ENCODE measurements at regions not wholly inside any gene's neighbourhood (a gene's known extent, or its start where the extent isn't known, plus 50 kb on each side); places are given as distances from the start of the nearest gene placed in this dataset.

DNA sequence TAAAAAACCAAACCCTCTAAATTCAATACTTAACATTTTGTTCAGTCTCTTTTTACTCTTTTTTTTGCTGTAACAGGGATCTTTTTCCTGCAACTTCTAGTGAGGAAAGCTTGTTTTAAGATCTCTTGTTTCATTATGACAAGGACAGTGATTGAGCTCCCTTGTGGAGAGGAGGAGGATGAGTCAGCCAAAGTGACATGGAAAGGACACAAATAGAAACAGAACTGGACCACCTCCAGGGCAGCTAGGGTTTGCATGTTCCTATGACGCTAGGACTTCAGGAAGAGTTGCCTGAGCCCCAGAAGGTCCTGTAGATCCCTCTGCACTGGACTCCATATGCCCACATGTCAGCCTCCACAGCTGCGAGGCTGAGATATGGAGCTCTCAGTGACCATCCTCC lies 212.6 kb upstream of the FAM78B start:
- peaks cover 6% of the 10 kb centered on the region for H3K9me3 ChIP-seq (ENCODE audit: control insufficient read depth, insufficient read depth, low read length)
- no peak overlapping the region for H3K4me3 ChIP-seq (ENCODE audit: low read depth, low read length)
- ChIA-PET CTCF (no interaction called here), POLR2A (no interaction called here)
- no peaks in the 10 kb centered on the region for H3K27me3 ChIP-seq (ENCODE audit: control insufficient read depth, insufficient read depth, low read length)
- no peak for DNase-seq (ENCODE audit: low read depth, low spot score)
- H3K27ac ChIP-seq (ENCODE audit: low read depth, low read length): no peak overlapping the region
- TF ChIP-seq, protein P1, sequence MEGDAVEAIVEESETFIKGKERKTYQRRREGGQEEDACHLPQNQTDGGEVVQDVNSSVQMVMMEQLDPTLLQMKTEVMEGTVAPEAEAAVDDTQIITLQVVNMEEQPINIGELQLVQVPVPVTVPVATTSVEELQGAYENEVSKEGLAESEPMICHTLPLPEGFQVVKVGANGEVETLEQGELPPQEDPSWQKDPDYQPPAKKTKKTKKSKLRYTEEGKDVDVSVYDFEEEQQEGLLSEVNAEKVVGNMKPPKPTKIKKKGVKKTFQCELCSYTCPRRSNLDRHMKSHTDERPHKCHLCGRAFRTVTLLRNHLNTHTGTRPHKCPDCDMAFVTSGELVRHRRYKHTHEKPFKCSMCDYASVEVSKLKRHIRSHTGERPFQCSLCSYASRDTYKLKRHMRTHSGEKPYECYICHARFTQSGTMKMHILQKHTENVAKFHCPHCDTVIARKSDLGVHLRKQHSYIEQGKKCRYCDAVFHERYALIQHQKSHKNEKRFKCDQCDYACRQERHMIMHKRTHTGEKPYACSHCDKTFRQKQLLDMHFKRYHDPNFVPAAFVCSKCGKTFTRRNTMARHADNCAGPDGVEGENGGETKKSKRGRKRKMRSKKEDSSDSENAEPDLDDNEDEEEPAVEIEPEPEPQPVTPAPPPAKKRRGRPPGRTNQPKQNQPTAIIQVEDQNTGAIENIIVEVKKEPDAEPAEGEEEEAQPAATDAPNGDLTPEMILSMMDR (IDR thresholded peaks at IDR 0.05; ENCODE audit: low read depth, low read length): no peak

DNA sequence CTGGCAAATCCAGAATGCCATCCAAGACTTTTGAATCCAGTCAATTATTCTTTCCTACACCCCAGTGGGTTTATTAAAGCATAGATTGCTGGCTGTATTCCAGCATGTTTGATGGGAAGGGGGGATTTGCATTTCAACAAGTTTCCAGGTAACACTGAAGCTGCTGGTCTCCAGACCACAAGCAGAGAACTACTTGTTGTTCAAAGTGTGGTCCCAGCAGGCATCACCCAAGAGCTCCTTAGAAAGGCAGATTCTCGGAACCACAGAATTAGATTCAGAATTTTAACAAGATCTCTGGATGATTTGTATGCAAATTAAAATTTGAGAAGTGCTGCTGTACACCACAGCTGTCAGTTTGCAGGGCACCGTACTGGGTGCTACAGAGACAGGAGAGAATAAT lies 216.3 kb upstream of the FAM78B start:
- H3K27me3 ChIP-seq (ENCODE audit: control insufficient read depth, insufficient read depth, low read length): no peaks in the 10 kb centered on the region
- POLR2A ChIA-PET: no interaction called here
- TF ChIP-seq, protein P1 (IDR thresholded peaks at IDR 0.05; ENCODE audit: low read depth, low read length): no peak
- no peak for DNase-seq (ENCODE audit: low read depth, low spot score)
- H3K27ac ChIP-seq (ENCODE audit: low read depth, low read length): no peak overlapping the region
- CTCF ChIA-PET: no interaction called here
- H3K9me3 ChIP-seq (ENCODE audit: control insufficient read depth, insufficient read depth, low read length): peaks cover 12% of the 10 kb centered on the region; the same call in 1 of the 2 replicates
- no peak overlapping the region for H3K4me3 ChIP-seq (ENCODE audit: low read depth, low read length)

DNA sequence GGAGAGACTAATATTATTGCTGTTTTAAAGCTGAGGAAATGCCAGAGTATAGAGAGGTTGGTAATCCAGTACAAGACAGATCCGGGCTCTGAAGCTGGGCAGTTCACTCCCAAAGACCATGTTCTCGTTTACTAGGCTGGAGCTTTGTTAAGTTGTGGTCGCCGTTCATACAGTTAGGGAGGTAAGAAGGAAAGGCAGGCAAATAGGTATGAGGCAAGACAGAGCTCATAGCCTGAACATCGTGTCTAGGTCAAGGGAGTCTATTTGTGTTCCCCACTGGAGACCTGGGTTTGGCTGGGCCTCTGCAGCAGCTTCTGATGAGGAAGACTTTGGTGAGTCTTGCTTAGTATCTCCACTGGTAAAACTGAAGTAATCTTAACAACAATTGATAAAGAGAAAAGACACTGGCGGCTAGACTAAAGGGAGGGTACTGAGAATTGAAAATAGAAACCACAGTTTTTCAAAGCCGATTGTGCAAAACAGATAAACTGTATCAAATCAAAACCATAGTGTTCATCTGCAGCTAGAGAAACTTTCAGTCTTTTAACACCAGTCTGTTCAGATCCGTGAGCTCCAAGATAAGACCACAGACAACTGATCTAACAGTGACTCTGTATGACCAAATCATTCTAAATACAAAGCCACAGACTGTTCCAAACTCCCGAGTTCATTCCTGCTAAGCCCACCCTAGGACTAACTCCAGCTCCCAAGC lies 217.0 kb upstream of the FAM78B start:
- Histone ChIP-seq H3K4me3 (ENCODE audit: low read depth, low read length) (no peak overlapping the region), H3K27me3 (ENCODE audit: control insufficient read depth, insufficient read depth, low read length) (no peaks in the 10 kb centered on the region), H3K27ac (ENCODE audit: low read depth, low read length) (no peak overlapping the region), H3K9me3 (ENCODE audit: control insufficient read depth, insufficient read depth, low read length) (peaks cover 12% of the 10 kb centered on the region; the same call in 1 of the 2 replicates)
- no peak for DNase-seq (ENCODE audit: low read depth, low spot score)
- TF ChIP-seq, protein P1 (IDR thresholded peaks at IDR 0.05; ENCODE audit: low read depth, low read length): no peak
- ChIA-PET POLR2A (no interaction called here), CTCF (no interaction called here)

- Histone ChIP-seq H3K4me3 (ENCODE audit: low read depth, low read length) (no peak overlapping the region), H3K27me3 (ENCODE audit: control insufficient read depth, insufficient read depth, low read length) (no peaks in the 10 kb centered on the region), H3K9me3 (ENCODE audit: control insufficient read depth, insufficient read depth, low read length) (peaks cover 12% of the 10 kb centered on the region), H3K27ac (ENCODE audit: low read depth, low read length) (no peak overlapping the region)
- POLR2A ChIA-PET: no interaction called here
- TF ChIP-seq, protein P1 (IDR thresholded peaks at IDR 0.05; ENCODE audit: low read depth, low read length): no peak
- CTCF ChIA-PET: no interaction called here
- DNase-seq (ENCODE audit: low read depth, low spot score): no peak
These were observed 218.1 kb upstream of the FAM78B start for GRCh38 chr1:166384948-166385347.

DNA sequence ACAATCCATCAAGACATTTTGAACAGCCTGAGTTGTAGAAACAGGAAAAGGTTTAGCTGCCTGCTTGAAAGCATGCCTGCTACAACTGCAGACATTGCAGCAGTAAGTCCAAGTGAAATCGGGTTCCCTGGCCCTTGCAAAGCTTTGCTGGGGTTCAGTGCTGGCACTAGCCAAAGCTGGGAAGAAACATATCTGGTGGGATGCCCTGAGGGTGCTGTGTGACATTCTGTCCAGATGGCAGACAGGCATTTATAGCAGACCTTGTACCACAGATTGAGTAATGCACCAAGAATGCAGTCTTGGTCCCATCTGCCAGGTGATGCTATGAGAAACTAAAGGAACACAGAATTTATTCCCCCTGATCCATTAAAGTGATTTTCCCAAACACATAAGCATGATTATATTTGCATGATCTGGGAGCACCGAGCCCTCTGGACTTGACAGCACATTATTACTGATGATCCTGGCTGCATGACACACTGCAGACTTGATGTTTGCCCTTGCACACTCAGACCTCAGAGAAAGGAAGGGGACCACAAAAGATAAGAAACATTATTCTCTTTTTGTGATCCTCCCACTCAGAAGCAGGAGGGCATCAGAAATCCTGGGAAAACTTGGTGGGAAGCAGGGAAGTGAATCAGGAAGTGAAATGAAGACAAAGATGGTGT lies 223.7 kb upstream of the FAM78B start:
- TF ChIP-seq, protein P1 (IDR thresholded peaks at IDR 0.05; ENCODE audit: low read depth, low read length): no peak
- POLR2A ChIA-PET: no interaction called here
- DNase-seq (ENCODE audit: low read depth, low spot score): no peak
- Histone ChIP-seq H3K4me3 (ENCODE audit: low read depth, low read length) (no peak overlapping the region), H3K27ac (ENCODE audit: low read depth, low read length) (no peak overlapping the region), H3K9me3 (ENCODE audit: control insufficient read depth, insufficient read depth, low read length) (peaks cover 13% of the 10 kb centered on the region), H3K27me3 (ENCODE audit: control insufficient read depth, insufficient read depth, low read length) (no peaks in the 10 kb centered on the region)
- CTCF ChIA-PET: no interaction called here

Measured in AG04450 (cell line).